ENCODE measurements at regions not wholly inside any gene's neighbourhood (a gene's known extent, or its start where the extent isn't known, plus 50 kb on each side); places are given as distances from the start of the nearest gene placed in this dataset.
"Not testable (repeated sequence)": the region's sequence is repeated elsewhere in the genome, so short reads cannot be mapped to it uniquely, and the experiment has no call there.

- DNase-seq = no peak
Observed at GRCh38 chr21:41630249-41630648, 122.3 kb upstream of the TMPRSS2 start.

DNA sequence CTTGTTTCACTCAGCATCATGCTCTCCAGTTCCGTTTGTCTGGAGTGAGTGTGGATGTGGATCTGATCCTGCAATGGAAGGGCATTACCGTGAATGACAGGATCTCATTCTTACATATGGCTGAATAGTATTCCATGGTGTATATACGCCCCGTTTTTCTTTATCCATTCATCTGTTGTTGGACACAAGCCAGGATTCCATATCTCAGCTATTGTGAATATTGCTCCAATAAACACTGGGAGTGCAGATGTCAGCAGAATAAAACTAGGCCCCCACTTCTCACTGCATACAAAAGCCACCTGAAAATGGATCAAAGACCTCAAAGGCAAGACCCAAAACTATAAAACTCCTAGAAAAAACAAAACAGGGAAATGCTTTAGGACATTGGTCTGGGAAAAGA, 120.3 kb upstream of the TMPRSS2 start:
- no peak for DNase-seq

DNA sequence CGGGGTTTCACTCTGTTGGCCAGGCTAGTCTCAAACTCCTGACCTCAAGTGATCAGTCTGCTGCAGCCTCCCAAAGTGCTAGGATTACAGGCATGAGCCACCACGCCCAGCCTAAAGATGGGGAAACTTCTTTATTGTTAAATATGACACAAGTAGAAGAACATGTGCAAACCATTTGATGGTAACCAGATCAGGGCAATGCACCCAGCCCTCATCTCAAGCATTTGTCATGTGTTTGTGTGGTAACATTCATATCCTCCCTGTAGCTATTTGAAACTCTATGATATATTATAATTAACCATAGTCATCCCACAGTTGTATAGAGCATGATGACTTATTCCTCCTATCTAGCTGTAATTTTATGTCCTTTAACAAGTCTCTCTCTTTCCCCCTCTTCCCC, 119.5 kb upstream of the TMPRSS2 start:
- DNase-seq = no peak

DNA sequence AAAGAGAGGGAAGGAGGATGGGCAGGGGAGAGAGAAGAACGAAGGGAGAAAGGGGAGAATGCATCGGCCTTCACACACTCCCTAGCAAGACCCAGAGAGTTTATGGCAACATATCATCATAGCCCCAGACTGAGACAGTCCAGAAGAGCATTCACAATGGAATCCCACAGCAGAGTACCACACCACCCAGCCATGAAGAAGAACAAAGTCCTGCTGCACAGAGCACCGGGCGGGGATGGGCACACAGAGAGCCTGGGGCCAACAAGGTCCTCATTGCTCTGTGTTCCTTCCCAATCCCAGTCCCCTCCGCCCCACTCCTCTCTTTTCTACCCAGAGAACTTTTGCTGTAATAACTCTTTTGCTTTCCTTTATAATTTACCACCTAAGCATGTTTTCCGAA, 118.1 kb upstream of the TMPRSS2 start:
- DNase-seq = no peak

DNA sequence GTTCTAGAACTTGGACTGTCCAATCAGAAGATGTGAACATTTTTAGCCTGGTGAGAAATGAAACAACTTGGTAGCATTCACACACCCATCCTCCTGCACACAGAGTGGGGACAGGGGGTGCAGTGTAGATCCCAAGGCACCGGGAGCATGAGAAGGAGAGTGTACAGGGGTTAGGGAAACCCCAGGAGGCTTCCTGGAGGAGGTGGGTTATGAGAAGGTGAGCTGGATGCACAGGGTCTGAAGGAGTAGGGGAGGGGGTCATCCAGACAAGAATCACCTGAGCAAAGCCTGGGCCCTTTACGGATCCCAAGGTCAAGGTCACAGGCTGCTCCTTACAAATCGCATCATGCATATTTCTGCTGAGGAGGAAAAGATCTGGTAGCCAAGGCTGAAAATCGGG, 117.5 kb upstream of the TMPRSS2 start:
- DNase-seq = no peak

DNA sequence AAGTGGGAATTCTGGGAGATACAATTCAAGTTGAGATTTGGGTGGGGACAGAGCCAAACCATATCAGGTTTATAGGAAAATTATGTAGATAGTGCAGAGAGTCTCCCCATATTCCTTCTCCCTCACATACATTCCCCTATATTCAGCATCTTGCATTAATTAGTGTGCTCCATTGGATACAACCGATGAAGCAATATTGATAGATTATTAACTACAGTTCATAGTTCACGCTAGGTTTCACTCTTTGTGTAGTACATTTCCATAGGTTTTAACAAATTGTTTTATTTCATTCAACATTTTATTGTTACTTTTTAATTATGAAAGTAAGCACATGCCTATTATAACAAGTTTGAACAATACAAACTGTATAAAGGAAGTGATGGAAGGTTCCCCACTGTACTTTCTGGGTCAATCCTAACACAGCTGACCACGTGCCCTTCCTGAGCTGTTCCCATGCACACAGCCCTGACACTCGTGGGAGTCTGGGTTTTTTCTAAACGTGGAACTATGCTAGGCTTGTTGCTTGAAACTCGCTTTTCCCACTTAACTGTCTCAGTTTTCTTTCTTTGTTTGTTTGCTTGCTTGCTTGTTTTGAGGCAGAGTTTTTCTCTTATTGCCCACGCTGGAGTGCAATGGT, 116.8 kb upstream of the TMPRSS2 start:
- no peak for DNase-seq

DNA sequence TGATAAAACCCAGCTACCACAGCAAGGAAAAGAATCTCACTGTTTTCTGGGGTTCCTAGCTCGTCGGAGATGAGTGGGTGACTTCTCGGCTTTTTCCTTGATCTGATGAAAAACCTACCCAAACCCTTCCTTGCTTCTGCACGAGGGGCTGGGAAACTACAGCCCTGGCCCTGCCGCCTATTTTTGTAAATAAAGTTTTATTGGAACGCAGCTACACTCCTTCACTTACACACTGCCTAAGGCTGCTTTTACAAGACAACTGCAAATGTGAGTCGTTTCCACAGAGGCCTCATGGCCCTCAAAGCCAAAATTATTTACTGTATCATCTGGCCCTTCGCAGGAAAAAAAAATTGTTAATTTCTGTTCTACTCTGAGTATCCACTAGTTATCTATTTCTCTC, 116.0 kb upstream of the TMPRSS2 start:
- no peak for DNase-seq

GRCh38 chr21:41622831-41623548, 115.0 kb upstream of the TMPRSS2 start:
- no peak for DNase-seq

GRCh38 chr21:41622201-41622600, 114.2 kb upstream of the TMPRSS2 start:
- no peak for DNase-seq

DNA sequence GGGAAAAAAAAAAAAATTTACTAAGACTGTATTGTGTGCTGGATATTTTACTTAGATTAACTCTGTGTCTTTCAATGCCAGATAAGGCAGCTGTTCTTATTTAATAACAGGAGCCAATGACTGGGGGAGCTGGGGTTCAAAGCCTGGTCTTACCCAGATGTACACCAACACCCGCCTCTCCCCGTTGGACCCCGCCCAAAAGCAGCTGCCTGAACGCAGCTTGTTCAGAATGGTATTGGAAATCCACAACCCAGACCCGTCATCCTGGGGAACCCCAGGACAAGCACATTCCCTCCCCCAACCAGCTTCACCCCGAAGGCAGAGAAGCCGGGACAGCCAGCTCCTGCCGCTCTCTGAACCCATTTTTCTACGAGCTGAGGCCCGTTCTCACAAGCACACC, 113.6 kb upstream of the TMPRSS2 start:
- no peak for DNase-seq

DNA sequence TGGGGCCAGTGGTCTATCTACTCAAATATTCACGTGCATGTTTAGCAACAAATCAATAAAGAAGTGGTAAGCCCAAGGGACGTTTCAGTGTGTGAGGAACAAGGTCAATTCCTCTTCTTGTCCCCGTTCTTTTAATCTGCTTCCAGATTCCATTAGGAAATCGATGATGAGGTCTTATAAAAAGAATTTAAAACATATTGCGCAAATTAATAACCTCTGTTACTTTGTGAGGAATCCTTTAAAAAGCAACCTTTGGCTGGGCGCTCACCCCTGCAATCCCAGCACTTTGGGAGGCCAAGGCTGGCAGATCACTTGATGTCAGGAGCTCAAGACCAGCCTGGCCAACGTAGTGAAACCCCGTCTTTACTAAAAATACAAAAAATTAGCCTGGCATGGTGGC, 113.0 kb upstream of the TMPRSS2 start:
- no peak for DNase-seq

DNA sequence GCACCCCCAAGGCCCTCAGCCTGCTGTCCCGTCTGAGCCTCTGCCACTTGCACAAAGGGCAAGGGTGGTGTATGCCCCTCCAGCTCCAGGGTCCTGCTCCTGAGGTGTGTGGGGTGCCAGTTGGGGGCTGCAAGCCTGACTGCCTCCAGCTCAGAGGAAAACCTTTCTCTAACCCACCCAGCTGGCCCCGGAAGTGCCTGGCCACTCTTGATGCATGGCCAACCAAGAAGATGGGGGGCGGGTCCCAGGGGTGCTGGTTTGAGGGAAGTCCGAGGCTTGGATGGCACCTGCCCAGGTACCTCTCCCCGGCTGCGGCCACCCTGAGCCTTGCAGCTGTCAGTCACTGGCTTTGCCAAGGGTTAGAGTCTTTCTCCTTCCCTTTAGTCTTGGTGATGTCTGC, 112.6 kb upstream of the TMPRSS2 start:
- no peak for DNase-seq

GRCh38 chr21:41616031-41616591, 108.2 kb upstream of the TMPRSS2 start:
- no peak for DNase-seq

DNA sequence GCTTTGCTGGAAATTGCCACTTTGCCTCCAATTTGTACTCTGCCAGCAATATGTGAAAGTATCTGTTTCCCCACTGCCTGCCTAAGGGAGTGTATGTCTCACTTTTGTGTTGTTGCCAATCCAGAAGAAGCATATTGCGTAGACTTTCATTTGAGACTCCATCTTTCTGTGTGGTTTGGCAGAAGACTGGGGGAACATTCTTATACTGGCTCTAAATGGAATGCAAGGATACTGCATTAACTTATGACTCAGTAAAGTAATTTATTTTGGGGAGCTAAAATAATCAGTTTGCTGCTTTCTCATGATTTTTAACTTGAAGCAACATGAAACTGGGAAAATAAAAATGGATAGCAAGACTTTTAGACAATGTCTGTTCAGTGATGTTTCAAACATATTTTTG, 107.7 kb upstream of the TMPRSS2 start:
- DNase-seq = no peak

DNA sequence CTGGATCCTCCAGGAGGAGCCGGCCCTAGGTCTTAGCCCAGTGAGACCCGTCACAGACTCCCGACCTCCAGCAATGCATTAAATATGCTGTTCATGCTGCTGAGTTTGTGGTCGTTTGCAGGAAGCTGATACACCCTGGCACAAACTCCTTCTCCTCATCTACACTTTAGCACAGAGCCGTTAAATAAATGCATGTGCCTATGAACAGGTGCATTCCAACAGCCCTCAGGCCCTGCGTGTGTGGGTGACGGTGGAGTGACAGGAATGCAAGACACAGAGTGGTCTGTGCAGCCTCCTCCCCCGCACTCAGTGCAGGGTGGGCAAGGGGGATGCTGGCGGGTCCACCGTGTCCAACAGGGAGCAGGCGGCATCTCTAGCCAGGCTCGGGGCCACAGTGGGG, 106.6 kb upstream of the TMPRSS2 start:
- no peak for DNase-seq

GRCh38 chr21:41613533-41613909, 105.6 kb upstream of the TMPRSS2 start:
- no peak for DNase-seq

GRCh38 chr21:41612674-41613532, 104.9 kb upstream of the TMPRSS2 start:
- DNase-seq = peak; percentile 4

GRCh38 chr21:41611966-41612606, 104.1 kb upstream of the TMPRSS2 start:
- DNase-seq = no peak

DNA sequence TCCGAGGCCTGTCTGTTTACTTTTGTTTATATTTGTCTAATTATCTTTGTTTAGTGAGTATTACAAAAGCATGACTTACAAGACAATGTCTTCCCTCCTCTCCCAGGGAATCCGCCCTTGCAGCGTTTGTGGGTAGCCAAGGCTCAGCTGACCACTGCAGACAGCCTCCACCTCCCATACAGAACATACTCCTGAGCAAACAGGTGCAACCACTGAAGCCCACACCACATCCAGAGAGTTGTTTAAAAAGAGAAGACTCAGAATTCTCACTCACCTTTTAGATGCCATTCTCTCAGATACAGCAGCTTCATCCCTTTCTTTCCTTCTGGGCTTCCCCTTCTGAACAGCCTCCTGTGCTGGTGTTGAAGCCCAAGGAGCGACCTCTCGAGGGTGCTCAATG, 103.5 kb upstream of the TMPRSS2 start:
- DNase-seq = no peak

DNA sequence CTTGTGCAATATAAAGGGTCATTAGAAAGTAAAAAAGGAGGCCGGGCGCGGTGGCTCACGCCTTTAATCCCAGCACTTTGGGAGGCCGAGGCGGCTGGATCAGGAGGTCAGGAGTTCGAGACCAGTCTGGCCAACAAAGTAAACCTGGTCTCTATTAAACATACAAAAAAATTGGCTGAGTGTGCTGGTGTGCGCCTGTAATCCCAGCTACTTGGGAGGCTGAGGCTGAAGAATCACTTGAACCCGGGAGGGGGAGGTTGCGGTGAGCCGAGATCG, 102.8 kb upstream of the TMPRSS2 start:
- not testable (repeated sequence) for DNase-seq

GRCh38 chr21:41610042-41610839, 102.3 kb upstream of the TMPRSS2 start:
- DNase-seq = peak; percentile 8

DNA sequence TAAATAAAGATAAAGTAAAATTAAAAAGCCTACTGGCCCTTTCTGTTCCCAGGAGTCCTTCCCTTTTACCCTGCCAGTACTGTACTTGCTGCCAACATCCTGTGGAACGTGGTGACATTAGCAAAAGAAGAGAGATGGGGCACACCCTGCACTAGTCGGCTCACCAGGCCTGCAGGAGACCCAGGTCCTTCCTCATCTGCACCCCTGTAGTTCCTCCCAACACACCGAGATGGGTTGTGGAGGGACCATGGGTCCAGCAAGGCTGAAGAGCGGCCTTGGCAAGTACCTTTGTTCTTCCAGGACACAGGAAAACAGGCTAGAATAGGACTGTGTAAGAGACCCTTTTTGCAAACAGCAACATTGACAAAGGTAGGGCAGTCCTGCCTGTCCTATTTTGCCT, 98.7 kb upstream of the TMPRSS2 start:
- DNase-seq = no peak

DNA sequence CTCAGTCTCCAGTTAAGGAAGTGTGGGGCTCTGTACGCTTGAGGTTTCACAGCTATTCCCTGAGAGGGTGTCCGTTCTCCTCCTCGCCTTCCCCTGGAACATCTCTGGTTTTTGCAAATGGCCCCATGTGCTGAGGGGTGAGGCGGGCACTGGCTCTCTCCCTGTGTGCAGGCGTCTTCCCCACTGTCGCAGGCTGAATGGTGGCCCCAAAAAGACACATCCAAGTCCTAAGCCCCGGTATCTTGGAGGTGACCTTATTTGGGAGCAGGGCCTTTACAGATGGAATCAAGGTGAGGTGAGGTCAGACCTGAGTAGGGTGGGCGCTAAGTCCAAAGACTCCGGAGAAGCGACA, 98.0 kb upstream of the TMPRSS2 start:
- no peak for DNase-seq
